ENCODE measurements at regions not wholly inside any gene's neighbourhood (a gene's known extent, or its start where the extent isn't known, plus 50 kb on each side); places are given as distances from the start of the nearest gene placed in this dataset.

DNA sequence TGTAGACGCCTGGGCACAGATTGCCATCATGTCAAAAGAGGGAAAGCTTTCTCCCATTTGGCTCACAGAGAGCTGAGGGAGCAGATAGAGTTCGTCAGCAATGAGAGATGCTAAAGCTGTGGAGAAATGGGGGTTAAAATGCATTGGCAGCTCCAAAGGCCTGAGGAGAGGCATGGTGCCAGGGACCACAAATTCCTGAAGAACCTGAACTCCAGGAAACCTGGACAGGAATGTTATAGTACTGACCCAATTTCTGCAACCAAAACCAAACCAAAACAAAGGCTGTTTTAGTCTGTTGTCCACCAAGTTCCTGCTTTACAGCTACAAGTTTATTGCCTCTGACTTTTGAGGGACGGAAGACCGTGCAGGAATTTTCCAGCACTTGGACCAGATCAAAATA lies 575.7 kb downstream of the REEP3 start:
- TF ChIP-seq, protein P1, sequence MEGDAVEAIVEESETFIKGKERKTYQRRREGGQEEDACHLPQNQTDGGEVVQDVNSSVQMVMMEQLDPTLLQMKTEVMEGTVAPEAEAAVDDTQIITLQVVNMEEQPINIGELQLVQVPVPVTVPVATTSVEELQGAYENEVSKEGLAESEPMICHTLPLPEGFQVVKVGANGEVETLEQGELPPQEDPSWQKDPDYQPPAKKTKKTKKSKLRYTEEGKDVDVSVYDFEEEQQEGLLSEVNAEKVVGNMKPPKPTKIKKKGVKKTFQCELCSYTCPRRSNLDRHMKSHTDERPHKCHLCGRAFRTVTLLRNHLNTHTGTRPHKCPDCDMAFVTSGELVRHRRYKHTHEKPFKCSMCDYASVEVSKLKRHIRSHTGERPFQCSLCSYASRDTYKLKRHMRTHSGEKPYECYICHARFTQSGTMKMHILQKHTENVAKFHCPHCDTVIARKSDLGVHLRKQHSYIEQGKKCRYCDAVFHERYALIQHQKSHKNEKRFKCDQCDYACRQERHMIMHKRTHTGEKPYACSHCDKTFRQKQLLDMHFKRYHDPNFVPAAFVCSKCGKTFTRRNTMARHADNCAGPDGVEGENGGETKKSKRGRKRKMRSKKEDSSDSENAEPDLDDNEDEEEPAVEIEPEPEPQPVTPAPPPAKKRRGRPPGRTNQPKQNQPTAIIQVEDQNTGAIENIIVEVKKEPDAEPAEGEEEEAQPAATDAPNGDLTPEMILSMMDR (conservative IDR thresholded peaks at IDR 0.05; ENCODE audit: low read depth in 2 of 2): no peak
- TF ChIP-seq JUNB (IDR thresholded peaks at IDR 0.05; ENCODE audit: unreplicated experiment) (no peak), EZH2 (IDR thresholded peaks at IDR 0.05; ENCODE audit: low read depth, unreplicated experiment) (no peak), CREB1 (CRISPR knock-in tag; IDR thresholded peaks at IDR 0.05; ENCODE audit: low read depth) (no peak), ZNF331 (CRISPR knock-in tag; IDR thresholded peaks at IDR 0.05; ENCODE audit: low read depth) (no peak), EZH2phosphoT487 (IDR thresholded peaks at IDR 0.05; ENCODE audit: unreplicated experiment) (no peak), POLR2AphosphoS5 (IDR thresholded peaks at IDR 0.05; ENCODE audit: low read depth) (no peak), REST (IDR thresholded peaks at IDR 0.05; ENCODE audit: unreplicated experiment) (no peak)
- TF ChIP-seq, protein P2, sequence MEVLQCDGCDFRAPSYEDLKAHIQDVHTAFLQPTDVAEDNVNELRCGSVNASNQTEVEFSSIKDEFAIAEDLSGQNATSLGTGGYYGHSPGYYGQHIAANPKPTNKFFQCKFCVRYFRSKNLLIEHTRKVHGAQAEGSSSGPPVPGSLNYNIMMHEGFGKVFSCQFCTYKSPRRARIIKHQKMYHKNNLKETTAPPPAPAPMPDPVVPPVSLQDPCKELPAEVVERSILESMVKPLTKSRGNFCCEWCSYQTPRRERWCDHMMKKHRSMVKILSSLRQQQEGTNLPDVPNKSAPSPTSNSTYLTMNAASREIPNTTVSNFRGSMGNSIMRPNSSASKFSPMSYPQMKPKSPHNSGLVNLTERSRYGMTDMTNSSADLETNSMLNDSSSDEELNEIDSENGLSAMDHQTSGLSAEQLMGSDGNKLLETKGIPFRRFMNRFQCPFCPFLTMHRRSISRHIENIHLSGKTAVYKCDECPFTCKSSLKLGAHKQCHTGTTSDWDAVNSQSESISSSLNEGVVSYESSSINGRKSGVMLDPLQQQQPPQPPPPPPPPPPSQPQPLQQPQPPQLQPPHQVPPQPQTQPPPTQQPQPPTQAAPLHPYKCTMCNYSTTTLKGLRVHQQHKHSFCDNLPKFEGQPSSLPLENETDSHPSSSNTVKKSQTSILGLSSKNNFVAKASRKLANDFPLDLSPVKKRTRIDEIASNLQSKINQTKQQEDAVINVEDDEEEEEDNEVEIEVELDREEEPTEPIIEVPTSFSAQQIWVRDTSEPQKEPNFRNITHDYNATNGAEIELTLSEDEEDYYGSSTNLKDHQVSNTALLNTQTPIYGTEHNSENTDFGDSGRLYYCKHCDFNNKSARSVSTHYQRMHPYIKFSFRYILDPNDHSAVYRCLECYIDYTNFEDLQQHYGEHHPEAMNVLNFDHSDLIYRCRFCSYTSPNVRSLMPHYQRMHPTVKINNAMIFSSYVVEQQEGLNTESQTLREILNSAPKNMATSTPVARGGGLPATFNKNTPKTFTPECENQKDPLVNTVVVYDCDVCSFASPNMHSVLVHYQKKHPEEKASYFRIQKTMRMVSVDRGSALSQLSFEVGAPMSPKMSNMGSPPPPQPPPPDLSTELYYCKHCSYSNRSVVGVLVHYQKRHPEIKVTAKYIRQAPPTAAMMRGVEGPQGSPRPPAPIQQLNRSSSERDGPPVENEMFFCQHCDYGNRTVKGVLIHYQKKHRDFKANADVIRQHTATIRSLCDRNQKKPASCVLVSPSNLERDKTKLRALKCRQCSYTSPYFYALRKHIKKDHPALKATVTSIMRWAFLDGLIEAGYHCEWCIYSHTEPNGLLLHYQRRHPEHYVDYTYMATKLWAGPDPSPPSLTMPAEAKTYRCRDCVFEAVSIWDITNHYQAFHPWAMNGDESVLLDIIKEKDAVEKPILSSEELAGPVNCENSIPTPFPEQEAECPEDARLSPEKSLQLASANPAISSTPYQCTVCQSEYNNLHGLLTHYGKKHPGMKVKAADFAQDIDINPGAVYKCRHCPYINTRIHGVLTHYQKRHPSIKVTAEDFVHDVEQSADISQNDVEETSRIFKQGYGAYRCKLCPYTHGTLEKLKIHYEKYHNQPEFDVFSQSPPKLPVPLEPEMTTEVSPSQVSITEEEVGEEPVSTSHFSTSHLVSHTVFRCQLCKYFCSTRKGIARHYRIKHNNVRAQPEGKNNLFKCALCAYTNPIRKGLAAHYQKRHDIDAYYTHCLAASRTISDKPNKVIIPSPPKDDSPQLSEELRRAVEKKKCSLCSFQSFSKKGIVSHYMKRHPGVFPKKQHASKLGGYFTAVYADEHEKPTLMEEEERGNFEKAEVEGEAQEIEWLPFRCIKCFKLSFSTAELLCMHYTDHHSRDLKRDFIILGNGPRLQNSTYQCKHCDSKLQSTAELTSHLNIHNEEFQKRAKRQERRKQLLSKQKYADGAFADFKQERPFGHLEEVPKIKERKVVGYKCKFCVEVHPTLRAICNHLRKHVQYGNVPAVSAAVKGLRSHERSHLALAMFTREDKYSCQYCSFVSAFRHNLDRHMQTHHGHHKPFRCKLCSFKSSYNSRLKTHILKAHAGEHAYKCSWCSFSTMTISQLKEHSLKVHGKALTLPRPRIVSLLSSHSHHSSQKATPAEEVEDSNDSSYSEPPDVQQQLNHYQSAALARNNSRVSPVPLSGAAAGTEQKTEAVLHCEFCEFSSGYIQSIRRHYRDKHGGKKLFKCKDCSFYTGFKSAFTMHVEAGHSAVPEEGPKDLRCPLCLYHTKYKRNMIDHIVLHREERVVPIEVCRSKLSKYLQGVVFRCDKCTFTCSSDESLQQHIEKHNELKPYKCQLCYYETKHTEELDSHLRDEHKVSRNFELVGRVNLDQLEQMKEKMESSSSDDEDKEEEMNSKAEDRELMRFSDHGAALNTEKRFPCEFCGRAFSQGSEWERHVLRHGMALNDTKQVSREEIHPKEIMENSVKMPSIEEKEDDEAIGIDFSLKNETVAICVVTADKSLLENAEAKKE (CRISPR knock-in tag; IDR thresholded peaks at IDR 0.05): no peak
